ENCODE measurements at regions not wholly inside any gene's neighbourhood (a gene's known extent, or its start where the extent isn't known, plus 50 kb on each side); places are given as distances from the start of the nearest gene placed in this dataset.
"Not testable (repeated sequence)": the region's sequence is repeated elsewhere in the genome, so short reads cannot be mapped to it uniquely, and the experiment has no call there.

DNA sequence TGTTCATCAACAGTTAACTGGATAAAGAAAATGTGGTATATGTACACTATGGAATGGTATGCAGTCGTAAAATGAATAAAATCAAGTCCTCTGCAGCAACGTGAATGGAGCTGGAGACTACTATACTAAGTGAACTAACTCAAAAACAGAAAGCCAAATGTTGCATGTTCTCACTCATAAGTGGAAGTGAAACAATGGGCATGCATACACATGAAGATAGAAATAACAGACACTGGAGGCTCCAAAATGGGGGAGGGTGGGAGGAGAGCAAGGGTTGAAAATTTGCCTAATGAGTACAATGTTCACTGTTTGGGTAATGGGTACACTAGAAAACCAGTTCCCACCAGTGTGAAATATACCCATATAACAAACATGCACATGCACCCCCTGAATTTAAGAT is 179.5 kb downstream of the ZWINT start:
- Histone ChIP-seq H4K20me1 (ENCODE audit: control insufficient read depth, extremely low read depth, insufficient read depth, low read length) (no peaks in the 10 kb centered on the region), H3K9ac (ENCODE audit: control insufficient read depth, extremely low read depth, insufficient read depth, low read length) (no peak overlapping the region), H3K36me3 (ENCODE audit: control insufficient read depth in 2 of 2, extremely low read depth in 1 of 2, insufficient read depth in 2 of 2, low read length in 2 of 2) (no peaks in the 10 kb centered on the region), H3K4me1 (ENCODE audit: control insufficient read depth, extremely low read depth, insufficient read depth, low read length) (no peaks in the 10 kb centered on the region), H3K9me1 (ENCODE audit: control insufficient read depth, extremely low read depth, insufficient read depth, low read length) (no peaks in the 10 kb centered on the region), H3K27ac (ENCODE audit: control insufficient read depth, insufficient read depth, low read length) (no peak overlapping the region), H3K4me3 (ENCODE audit: control insufficient read depth in 2 of 3, extremely low read depth in 1 of 3, insufficient read depth in 2 of 3, low read depth in 1 of 3, low read length in 3 of 3) (no peak overlapping the region), H3K4me2 (ENCODE audit: control insufficient read depth, extremely low read depth, insufficient read depth, low read depth, low read length) (no peak overlapping the region), H3K9me3 (ENCODE audit: control insufficient read depth, low read depth, low read length) (no peaks in the 10 kb centered on the region), H3K27me3 (ENCODE audit: control insufficient read depth, extremely low read depth, insufficient read depth, low read length) (no peaks in the 10 kb centered on the region), H3K79me2 (ENCODE audit: control insufficient read depth, insufficient read depth, low read length) (no peaks in the 10 kb centered on the region), H2AFZ (ENCODE audit: control insufficient read depth, low read length) (no peak overlapping the region)
- FAIRE-seq (no peak), DNase-seq (ENCODE audit: low read depth, low spot score) (no peak)
- TF ChIP-seq EZH2 (IDR thresholded peaks at IDR 0.05; ENCODE audit: low read length): no peak
- TF ChIP-seq, protein P1, sequence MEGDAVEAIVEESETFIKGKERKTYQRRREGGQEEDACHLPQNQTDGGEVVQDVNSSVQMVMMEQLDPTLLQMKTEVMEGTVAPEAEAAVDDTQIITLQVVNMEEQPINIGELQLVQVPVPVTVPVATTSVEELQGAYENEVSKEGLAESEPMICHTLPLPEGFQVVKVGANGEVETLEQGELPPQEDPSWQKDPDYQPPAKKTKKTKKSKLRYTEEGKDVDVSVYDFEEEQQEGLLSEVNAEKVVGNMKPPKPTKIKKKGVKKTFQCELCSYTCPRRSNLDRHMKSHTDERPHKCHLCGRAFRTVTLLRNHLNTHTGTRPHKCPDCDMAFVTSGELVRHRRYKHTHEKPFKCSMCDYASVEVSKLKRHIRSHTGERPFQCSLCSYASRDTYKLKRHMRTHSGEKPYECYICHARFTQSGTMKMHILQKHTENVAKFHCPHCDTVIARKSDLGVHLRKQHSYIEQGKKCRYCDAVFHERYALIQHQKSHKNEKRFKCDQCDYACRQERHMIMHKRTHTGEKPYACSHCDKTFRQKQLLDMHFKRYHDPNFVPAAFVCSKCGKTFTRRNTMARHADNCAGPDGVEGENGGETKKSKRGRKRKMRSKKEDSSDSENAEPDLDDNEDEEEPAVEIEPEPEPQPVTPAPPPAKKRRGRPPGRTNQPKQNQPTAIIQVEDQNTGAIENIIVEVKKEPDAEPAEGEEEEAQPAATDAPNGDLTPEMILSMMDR (optimal IDR thresholded peaks at IDR 0.05 in 1 of 3, IDR thresholded peaks at IDR 0.05 in 1 of 3, conservative IDR thresholded peaks at IDR 0.05 in 1 of 3; ENCODE audit: extremely low read depth in 1 of 3, insufficient read depth in 2 of 3, low read length in 3 of 3): no peak
- dilution Hi-C loops (cut with MboI; ENCODE audit: extremely low pct_ligation_motif_present, low sequenced_read_pairs): no loop called here

DNA sequence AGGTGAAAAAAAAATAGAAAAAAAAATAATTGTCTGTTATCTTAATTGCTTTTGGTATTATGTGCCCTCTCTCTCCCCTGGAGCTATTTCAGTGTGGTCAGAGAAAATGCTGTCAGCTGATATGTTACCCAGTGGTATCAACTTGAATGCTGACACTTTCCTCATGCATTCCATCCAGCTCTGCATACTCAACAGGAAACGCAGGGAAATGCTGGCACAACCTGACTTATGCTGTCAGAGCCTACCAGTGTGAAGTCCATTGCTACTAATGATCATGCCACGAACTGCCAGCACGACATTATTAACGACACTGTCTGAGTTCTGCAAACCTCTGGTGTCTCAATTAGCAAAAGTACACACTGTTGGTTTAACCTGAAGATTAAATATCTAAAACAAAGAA is 182.8 kb downstream of the ZWINT start:
- dilution Hi-C loops (cut with MboI; ENCODE audit: extremely low pct_ligation_motif_present, low sequenced_read_pairs): no loop called here

DNA sequence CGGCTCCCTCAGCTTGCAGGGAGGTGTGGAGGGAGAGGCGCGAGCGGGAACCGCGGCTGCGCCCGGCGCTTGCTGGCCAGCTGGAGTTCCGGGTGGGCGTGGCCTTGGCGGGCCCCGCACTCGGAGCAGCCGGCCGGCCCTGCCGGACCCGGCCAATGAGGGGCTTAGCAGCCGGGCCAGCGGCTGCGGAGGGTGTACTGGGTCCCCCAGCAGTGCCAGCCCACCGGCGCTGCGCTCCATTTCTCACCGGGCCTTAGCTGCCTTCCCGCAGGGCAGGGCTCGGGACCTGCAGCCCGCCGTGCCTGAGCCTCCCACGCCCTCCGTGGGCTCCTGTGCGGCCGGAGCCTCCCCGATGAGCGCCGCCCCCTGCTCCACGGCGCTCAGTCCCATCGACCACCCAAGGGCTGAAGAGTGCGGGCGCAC is 206.0 kb downstream of the ZWINT start:
- H3K4me3 ChIP-seq (ENCODE audit: control insufficient read depth in 2 of 3, extremely low read depth in 1 of 3, insufficient read depth in 2 of 3, low read depth in 1 of 3, low read length in 3 of 3); H3K9me3 ChIP-seq (ENCODE audit: control insufficient read depth, low read depth, low read length); H3K27me3 ChIP-seq (ENCODE audit: control insufficient read depth, extremely low read depth, insufficient read depth, low read length); H2AFZ ChIP-seq (ENCODE audit: control insufficient read depth, low read length); dilution Hi-C loops (cut with MboI; ENCODE audit: extremely low pct_ligation_motif_present, low sequenced_read_pairs); DNase-seq (ENCODE audit: low read depth, low spot score); H3K4me1 ChIP-seq (ENCODE audit: control insufficient read depth, extremely low read depth, insufficient read depth, low read length); FAIRE-seq; H4K20me1 ChIP-seq (ENCODE audit: control insufficient read depth, extremely low read depth, insufficient read depth, low read length); H3K9me1 ChIP-seq (ENCODE audit: control insufficient read depth, extremely low read depth, insufficient read depth, low read length); H3K79me2 ChIP-seq (ENCODE audit: control insufficient read depth, insufficient read depth, low read length); H3K27ac ChIP-seq (ENCODE audit: control insufficient read depth, insufficient read depth, low read length); H3K36me3 ChIP-seq (ENCODE audit: control insufficient read depth in 2 of 2, extremely low read depth in 1 of 2, insufficient read depth in 2 of 2, low read length in 2 of 2); H3K4me2 ChIP-seq (ENCODE audit: control insufficient read depth, extremely low read depth, insufficient read depth, low read depth, low read length); H3K9ac ChIP-seq (ENCODE audit: control insufficient read depth, extremely low read depth, insufficient read depth, low read length): not testable (repeated sequence)

More for the DNA sequence above, 182.8 kb downstream of the ZWINT start:
- Histone ChIP-seq H3K9me1 (ENCODE audit: control insufficient read depth, extremely low read depth, insufficient read depth, low read length) (no peaks in the 10 kb centered on the region), H3K36me3 (ENCODE audit: control insufficient read depth in 2 of 2, extremely low read depth in 1 of 2, insufficient read depth in 2 of 2, low read length in 2 of 2) (no peaks in the 10 kb centered on the region), H3K79me2 (ENCODE audit: control insufficient read depth, insufficient read depth, low read length) (no peaks in the 10 kb centered on the region), H3K4me2 (ENCODE audit: control insufficient read depth, extremely low read depth, insufficient read depth, low read depth, low read length) (no peak overlapping the region), H3K27ac (ENCODE audit: control insufficient read depth, insufficient read depth, low read length) (no peak overlapping the region), H3K4me1 (ENCODE audit: control insufficient read depth, extremely low read depth, insufficient read depth, low read length) (no peaks in the 10 kb centered on the region), H2AFZ (ENCODE audit: control insufficient read depth, low read length) (no peak overlapping the region), H3K27me3 (ENCODE audit: control insufficient read depth, extremely low read depth, insufficient read depth, low read length) (no peaks in the 10 kb centered on the region), H3K9me3 (ENCODE audit: control insufficient read depth, low read depth, low read length) (no peaks in the 10 kb centered on the region), H3K9ac (ENCODE audit: control insufficient read depth, extremely low read depth, insufficient read depth, low read length) (no peak overlapping the region), H4K20me1 (ENCODE audit: control insufficient read depth, extremely low read depth, insufficient read depth, low read length) (no peaks in the 10 kb centered on the region), H3K4me3 (ENCODE audit: control insufficient read depth in 2 of 3, extremely low read depth in 1 of 3, insufficient read depth in 2 of 3, low read depth in 1 of 3, low read length in 3 of 3) (no peak overlapping the region)
- no peak for DNase-seq (ENCODE audit: low read depth, low spot score)
- TF ChIP-seq EZH2 (IDR thresholded peaks at IDR 0.05; ENCODE audit: low read length): no peak
- TF ChIP-seq, protein P1 (optimal IDR thresholded peaks at IDR 0.05 in 1 of 3, IDR thresholded peaks at IDR 0.05 in 1 of 3, conservative IDR thresholded peaks at IDR 0.05 in 1 of 3; ENCODE audit: extremely low read depth in 1 of 3, insufficient read depth in 2 of 3, low read length in 3 of 3): no peak
- no peak for FAIRE-seq
